PC-3 (cell line): ENCODE measurements at regions not wholly inside any gene's neighbourhood (a gene's known extent, or its start where the extent isn't known, plus 50 kb on each side); places are given as distances from the start of the nearest gene placed in this dataset.

Experiments used
- ATAC-seq: fragments of 200-7000 bp; cut with Tn5 transposase; 2 replicates; pipeline ENCODE4 v1.9.1; 2020; ENCODE audit warnings: mild to moderate bottlenecking, moderate library complexity
- BruUV-seq: library from RNA; stranded (reverse); fragments of 400-500 nt; replicated peaks from 2 replicates; lab custom pipeline; 2021; lab: Mats Ljungman, UMichigan
- CTCF ChIA-PET: fragments of 300-600 bp; sonication (Branson Sonifier 250); formaldehyde crosslinking; loops from one replicate; lab custom pipeline; 2022; ENCODE audit warnings: antibody characterized with exemption; lab: Charles Lee
- POLR2A ChIA-PET: fragments of 300-600 bp; sonication (Branson Sonifier 250); formaldehyde crosslinking; loops from one replicate; lab custom pipeline; 2022; ENCODE audit warnings: antibody characterized with exemption; ENCODE audit not compliant: unreplicated experiment; lab: Charles Lee
- DNase-seq: peaks from one replicate; pipeline ENCODE4 v3.0.0-alpha.2; 2015
- H2AFZ ChIP-seq: fragments of 300-600 bp; sonication (generic); 2 replicates; pipeline ENCODE4 v1.6.0; 2016; ENCODE audit warnings: antibody characterized with exemption, low read length
- H3F3A ChIP-seq: fragments of 300-600 bp; sonication (generic); one replicate; pipeline ENCODE4 v1.6.0; 2017; ENCODE audit warnings: antibody characterized with exemption, low read length, control low read depth, mild to moderate bottlenecking; ENCODE audit not compliant: unreplicated experiment
- H3K27ac ChIP-seq: fragments of 300-600 bp; sonication (generic); 2 replicates; pipeline ENCODE4 v1.5.1; 2016; ENCODE audit warnings: mild to moderate bottlenecking, low read length
- H3K27me3 ChIP-seq: fragments of 300-600 bp; sonication (generic); 2 replicates; pipeline ENCODE4 v1.6.1; 2016; ENCODE audit warnings: low read length, mixed read lengths
- H3K36me3 ChIP-seq: fragments of 300-600 bp; sonication (generic); 2 replicates; pipeline ENCODE4 v1.6.1; 2016; ENCODE audit warnings: low read depth, mixed run types, low read length, mixed read lengths
- H3K4me1 ChIP-seq: fragments of 300-600 bp; sonication (generic); 2 replicates; pipeline ENCODE4 v1.5.1; 2016; ENCODE audit warnings: low read length; ENCODE audit not compliant: insufficient read depth
- H3K4me2 ChIP-seq: fragments of 300-600 bp; sonication (generic); 2 replicates; pipeline ENCODE4 v1.6.0; 2016; ENCODE audit warnings: low read length
- H3K4me3 ChIP-seq: fragments of 300-600 bp; sonication (generic); 2 replicates; pipeline ENCODE4 v1.5.1; 2016; ENCODE audit warnings: mild to moderate bottlenecking, low read length, mixed read lengths
- H3K79me2 ChIP-seq: fragments of 300-600 bp; sonication (generic); 2 replicates; pipeline ENCODE4 v1.6.1; 2017; ENCODE audit warnings: low read length, mixed read lengths
- H3K9ac ChIP-seq: fragments of 300-600 bp; sonication (generic); 2 replicates; pipeline ENCODE4 v1.6.0; 2016; ENCODE audit warnings: mild to moderate bottlenecking, low read length
- H3K9me2 ChIP-seq: fragments of 300-600 bp; sonication (generic); replicated peaks from 2 replicates; pipeline ENCODE4 v1.6.1; 2016; ENCODE audit warnings: mixed run types, low read length, mixed read lengths
- H3K9me3 ChIP-seq: fragments of 300-600 bp; sonication (generic); 2 replicates; pipeline ENCODE4 v1.6.1; 2016; ENCODE audit warnings: low read length, mixed read lengths
- H4K20me1 ChIP-seq: fragments of 300-600 bp; sonication (generic); 2 replicates; pipeline ENCODE4 v1.6.1; 2016; ENCODE audit warnings: low read length, mixed read lengths
- CTCF ChIP-seq: fragments of 300-600 bp; sonication (generic); conservative IDR thresholded peaks from 2 replicates; pipeline ENCODE4 v1.5.1; 2017; ENCODE audit warnings: antibody characterized with exemption, low read depth, mild to moderate bottlenecking, low read length
- EZH2 ChIP-seq: fragments of 300-600 bp; sonication (generic); IDR thresholded peaks from one replicate; pipeline ENCODE4 v1.6.1; 2017; ENCODE audit warnings: antibody characterized with exemption, mild to moderate bottlenecking, low read length; ENCODE audit not compliant: unreplicated experiment
- EZH2phosphoT487 ChIP-seq: fragments of 300-600 bp; sonication (generic); IDR thresholded peaks from 2 replicates; pipeline ENCODE4 v1.6.1; 2018; ENCODE audit warnings: mild to moderate bottlenecking, antibody characterized with exemption, low read length, borderline replicate concordance
- intact Hi-C: fragments of 100-400 bp; cut with micrococcal nuclease; formaldehyde crosslinking; loops from 2 replicates; pipeline ENCODE4 v1.9.0; 2023

DNA sequence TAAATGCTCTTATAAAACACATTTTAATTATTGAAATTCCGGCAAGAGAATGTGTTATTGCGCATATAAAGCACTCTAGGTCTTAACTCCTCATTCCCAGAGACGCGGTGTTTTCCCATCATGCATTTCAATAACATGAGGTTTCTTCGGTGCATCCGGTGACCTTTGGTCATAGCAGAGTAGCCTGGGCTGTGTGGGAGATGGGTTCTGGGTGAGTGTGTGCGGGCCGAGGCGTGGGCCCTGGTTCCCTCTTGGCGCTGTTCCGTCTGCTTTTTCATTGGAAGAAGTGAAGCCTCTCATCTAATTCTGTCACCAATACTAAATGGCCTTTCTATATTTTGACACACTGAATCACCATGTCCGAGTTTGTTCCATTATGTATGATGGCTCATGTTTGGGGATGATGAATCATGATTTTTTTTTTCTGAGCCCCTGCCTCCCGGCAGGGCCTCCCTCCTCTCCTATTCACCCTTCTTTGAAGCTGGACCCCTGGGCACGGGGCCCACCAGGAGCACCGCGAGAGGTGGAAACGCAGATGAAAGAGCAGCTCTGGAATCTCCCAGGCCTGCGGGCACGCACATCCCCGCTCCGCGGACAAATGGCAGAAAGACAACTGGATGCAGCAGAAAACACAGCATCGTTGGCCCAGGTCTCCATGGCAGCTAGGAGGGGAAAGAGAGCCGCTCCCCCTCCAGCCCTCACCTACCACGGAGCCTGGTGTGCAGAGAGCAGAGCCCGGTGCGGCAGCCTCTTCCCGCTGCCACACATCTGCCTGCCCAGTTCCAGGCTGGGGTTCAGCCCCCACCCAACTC lies 85.8 kb upstream of the HPCAL1 start:
- no peaks in the 10 kb centered on the region for H3K9me3 ChIP-seq
- ATAC-seq (no peak), DNase-seq (peak; percentile 58)
- no peak overlapping the region for H3K4me2 ChIP-seq
- intact Hi-C loops, result no loop called here
- H3K36me3 ChIP-seq, result no peaks in the 10 kb centered on the region
- no TSS peak for BruUV-seq
- no peak overlapping the region for H3K4me3 ChIP-seq
- CTCF ChIA-PET, result no interaction called here
- peaks cover 4% of the 10 kb centered on the region for H3F3A ChIP-seq
- TF ChIP-seq EZH2, result no peak
- no peak for TF ChIP-seq EZH2phosphoT487
- TF ChIP-seq CTCF, result no peak
- H3K27ac ChIP-seq, result no peak overlapping the region
- H3K27me3 ChIP-seq, result no peaks in the 10 kb centered on the region
- H4K20me1 ChIP-seq, result no peaks in the 10 kb centered on the region
- H2AFZ ChIP-seq, result no peak overlapping the region
- H3K4me1 ChIP-seq, result peaks cover 42% of the 10 kb centered on the region
- H3K79me2 ChIP-seq, result no peaks in the 10 kb centered on the region
- no peaks in the 10 kb centered on the region for H3K9me2 ChIP-seq
- POLR2A ChIA-PET, result no interaction called here
- H3K9ac ChIP-seq, result no peak overlapping the region

DNA sequence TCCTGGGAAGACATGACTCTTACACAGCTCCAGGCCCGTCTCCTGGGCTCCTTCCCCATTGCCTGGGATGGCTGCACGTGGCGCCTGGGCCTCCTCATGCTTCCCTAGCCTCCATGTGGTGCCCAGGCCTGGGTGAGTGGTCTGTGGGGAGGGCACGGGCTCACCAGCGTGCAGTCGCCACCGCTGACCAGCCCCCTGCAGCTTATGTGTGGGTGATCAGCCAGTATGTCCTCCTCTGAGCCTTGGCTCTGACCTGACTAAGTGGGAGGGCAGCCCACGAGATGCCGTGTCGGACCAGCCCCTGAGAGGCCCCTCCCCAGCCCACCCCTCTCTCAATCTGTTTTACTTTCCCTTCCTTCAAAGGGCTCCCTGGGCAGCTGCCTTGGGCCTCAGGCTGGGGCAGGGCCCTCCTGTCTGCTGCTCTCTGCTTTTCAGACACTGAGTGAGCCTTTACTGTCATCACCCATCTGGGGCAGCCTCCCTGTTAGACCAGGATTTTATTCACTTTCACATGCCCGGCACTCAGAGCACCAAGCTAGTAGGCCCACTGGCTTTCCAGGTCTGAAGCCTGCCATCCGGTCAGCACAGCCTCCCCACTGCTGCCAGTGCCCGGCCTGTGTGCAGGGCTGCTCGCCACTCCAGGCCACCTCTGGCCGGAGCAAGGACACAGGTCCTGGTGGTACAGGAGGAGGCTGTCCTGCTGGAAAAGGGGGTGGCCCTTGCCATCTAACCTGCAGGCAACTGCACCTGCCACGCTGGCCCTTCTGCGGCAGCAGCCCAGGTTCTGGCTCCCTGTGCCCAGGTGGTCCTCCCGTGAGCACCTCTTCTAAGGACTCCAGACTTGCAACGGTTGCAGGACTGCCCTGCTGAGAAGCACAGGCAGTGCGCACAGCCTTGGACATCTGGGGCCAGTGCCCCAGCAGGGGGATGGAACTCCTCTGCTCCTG lies 84.9 kb upstream of the HPCAL1 start:
- Histone ChIP-seq H3F3A (peaks cover 4% of the 10 kb centered on the region), H3K9me3 (no peaks in the 10 kb centered on the region), H4K20me1 (no peaks in the 10 kb centered on the region), H3K27me3 (no peaks in the 10 kb centered on the region), H3K4me1 (peaks cover 45% of the 10 kb centered on the region), H3K9me2 (no peaks in the 10 kb centered on the region), H3K79me2 (no peaks in the 10 kb centered on the region), H2AFZ (no peak overlapping the region), H3K4me2 (no peak overlapping the region), H3K36me3 (no peaks in the 10 kb centered on the region), H3K27ac (no peak overlapping the region), H3K4me3 (no peak overlapping the region), H3K9ac (no peak overlapping the region)
- TF ChIP-seq EZH2phosphoT487, result no peak
- no peak for TF ChIP-seq EZH2
- no peak for TF ChIP-seq CTCF
- intact Hi-C loops, result no loop called here
- DNase-seq (no peak), ATAC-seq (no peak)
- ChIA-PET CTCF (no interaction called here), POLR2A (no interaction called here)
- BruUV-seq, result no TSS peak
